BLaER1 treated with 17β-estradiol and CSF1 and Interleukin-3, amounts not matched to agents 10 nM and 100 nM (cell line): ENCODE measurements at regions not wholly inside any gene's neighbourhood (a gene's known extent, or its start where the extent isn't known, plus 50 kb on each side); places are given as distances from the start of the nearest gene placed in this dataset.
A peak's percentile ranks its signal among the peaks of the same experiment; 100 is the strongest.

Experiments used
- H3K27ac ChIP-seq, 11 experiments: shearing (Covaris generic); formaldehyde crosslinking; 2 replicates each; pipeline ENCODE4 v1.8.1; 2022
- H3K27me3 ChIP-seq, 11 experiments: shearing (Covaris generic); formaldehyde crosslinking; 2 replicates each; pipeline ENCODE4 v1.8.1; 2022
- H3K36me3 ChIP-seq, 11 experiments: shearing (Covaris generic); formaldehyde crosslinking; 2 replicates each; pipeline ENCODE4 v1.8.1; 2022
- H3K4me1 ChIP-seq, 10 experiments: shearing (Covaris generic); formaldehyde crosslinking; 2 replicates each; pipeline ENCODE4 v1.8.1; 2022
- H3K4me2 ChIP-seq, 11 experiments: shearing (Covaris generic); formaldehyde crosslinking; 2 replicates each; pipeline ENCODE4 v1.8.1; 2022
- H3K4me3 ChIP-seq, 10 experiments: shearing (Covaris generic); formaldehyde crosslinking; 2 replicates each; pipeline ENCODE4 v1.8.1; 2022
- H3K9ac ChIP-seq, 11 experiments: shearing (Covaris generic); formaldehyde crosslinking; 2 replicates each; pipeline ENCODE4 v1.8.1; 2022
- H3K9me3 ChIP-seq, 11 experiments: shearing (Covaris generic); formaldehyde crosslinking; replicated peaks in 1 of 11; 2 replicates each; pipeline ENCODE4 v1.8.1; 2022
- H4K20me1 ChIP-seq, 11 experiments: shearing (Covaris generic); formaldehyde crosslinking; 2 replicates each; pipeline ENCODE4 v1.8.1; 2022
- Cebpa-rat ChIP-seq, 11 experiments: shearing (Covaris generic); IDR thresholded peaks; 2 replicates each; pipeline ENCODE4 v1.8.1; 2022

- H3K4me3 ChIP-seq = no peak overlapping the region
- H3K9me3 ChIP-seq = peaks cover 0 to 14% (median 8%) of the 10 kb centered on the region in 11 experiments; a peak in 17 of 22 replicates
- H3K36me3 ChIP-seq = no peaks in the 10 kb centered on the region
- no peak overlapping the region for H3K4me2 ChIP-seq
- H4K20me1 ChIP-seq = no peaks in the 10 kb centered on the region
- H3K4me1 ChIP-seq = peaks cover 0 to 7% (median 0%) of the 10 kb centered on the region in 10 experiments; a peak in 4 of 20 replicates
- H3K9ac ChIP-seq = no peak overlapping the region
- no peak for TF ChIP-seq Cebpa-rat (IDR thresholded peaks at IDR 0.05)
- no peak overlapping the region for H3K27ac ChIP-seq
- no peaks in the 10 kb centered on the region for H3K27me3 ChIP-seq
These were observed 99.9 kb upstream of the RAPGEF2 start for GRCh38 chr4:159002950-159003349.

- TF ChIP-seq Cebpa-rat (IDR thresholded peaks at IDR 0.05) = no peak
These were observed 99.2 kb upstream of the RAPGEF2 start for GRCh38 chr4:159003420-159004253.

GRCh38 chr4:159006202-159006601 is 96.7 kb upstream of the RAPGEF2 start:
- Histone ChIP-seq H3K4me3 (no peak overlapping the region), H3K4me1 (peaks cover 0 to 8% (median 7%) of the 10 kb centered on the region in 10 experiments; a peak in 11 of 20 replicates), H3K9ac (no peak overlapping the region), H3K4me2 (no peak overlapping the region), H3K9me3 (peaks cover 0 to 14% (median 8%) of the 10 kb centered on the region in 11 experiments; a peak in 17 of 22 replicates), H3K27ac (no peak overlapping the region), H4K20me1 (no peaks in the 10 kb centered on the region), H3K36me3 (no peaks in the 10 kb centered on the region), H3K27me3 (no peaks in the 10 kb centered on the region)
- TF ChIP-seq Cebpa-rat (IDR thresholded peaks at IDR 0.05) = no peak

More at GRCh38 chr4:159003420-159004253, 99.2 kb upstream of the RAPGEF2 start:
- H3K4me1 ChIP-seq = peaks cover 0 to 7% (median 0%) of the 10 kb centered on the region in 10 experiments; a peak in 4 of 20 replicates
- no peak overlapping the region; a peak in 1 of 22 replicates for H3K4me2 ChIP-seq
- H3K9me3 ChIP-seq = peaks cover 0 to 14% (median 8%) of the 10 kb centered on the region in 11 experiments; a peak in 17 of 22 replicates
- no peaks in the 10 kb centered on the region for H3K27me3 ChIP-seq
- no peaks in the 10 kb centered on the region for H3K36me3 ChIP-seq
- no peak overlapping the region for H3K27ac ChIP-seq
- H4K20me1 ChIP-seq = no peaks in the 10 kb centered on the region
- no peak overlapping the region for H3K9ac ChIP-seq
- no peak overlapping the region for H3K4me3 ChIP-seq

GRCh38 chr4:159008671-159009070 is 94.2 kb upstream of the RAPGEF2 start:
- Histone ChIP-seq H3K36me3 (no peaks in the 10 kb centered on the region), H3K4me2 (no peak overlapping the region), H3K9ac (no peak overlapping the region), H3K27ac (no peak overlapping the region), H3K27me3 (no peaks in the 10 kb centered on the region), H3K9me3 (peaks cover 0 to 8% (median 0%) of the 10 kb centered on the region in 11 experiments; a peak in 2 of 22 replicates), H3K4me1 (peaks cover 0 to 8% (median 4%) of the 10 kb centered on the region in 10 experiments; a peak in 11 of 20 replicates), H3K4me3 (no peak overlapping the region), H4K20me1 (no peaks in the 10 kb centered on the region)
- TF ChIP-seq Cebpa-rat (IDR thresholded peaks at IDR 0.05) = no peak

- no peak for TF ChIP-seq Cebpa-rat (IDR thresholded peaks at IDR 0.05)
- H3K4me3 ChIP-seq = no peak overlapping the region
- peaks cover 0 to 8% (median 2%) of the 10 kb centered on the region in 10 experiments; a peak in 7 of 20 replicates for H3K4me1 ChIP-seq
- no peaks in the 10 kb centered on the region for H4K20me1 ChIP-seq
- H3K27ac ChIP-seq = no peak overlapping the region
- H3K4me2 ChIP-seq = no peak overlapping the region
- H3K36me3 ChIP-seq = no peaks in the 10 kb centered on the region
- H3K9ac ChIP-seq = no peak overlapping the region
- no peaks in the 10 kb centered on the region for H3K27me3 ChIP-seq
- peaks cover 0 to 8% (median 0%) of the 10 kb centered on the region in 11 experiments; a peak in 2 of 22 replicates for H3K9me3 ChIP-seq
These were observed 93.4 kb upstream of the RAPGEF2 start for GRCh38 chr4:159009521-159009920.

- H3K27ac ChIP-seq = no peak overlapping the region
- no peaks in the 10 kb centered on the region for H4K20me1 ChIP-seq
- H3K4me2 ChIP-seq = peak overlapping the region in 6 of 11 experiments; percentile 0 to 22 (median 13); a peak in 4 of 22 replicates
- H3K9ac ChIP-seq = no peak overlapping the region
- peaks cover 0 to 8% (median 2%) of the 10 kb centered on the region in 10 experiments; a peak in 7 of 20 replicates for H3K4me1 ChIP-seq
- peaks cover 0 to 8% (median 0%) of the 10 kb centered on the region in 11 experiments; a peak in 2 of 22 replicates for H3K9me3 ChIP-seq
- H3K27me3 ChIP-seq = no peaks in the 10 kb centered on the region
- no peak overlapping the region for H3K4me3 ChIP-seq
- no peak for TF ChIP-seq Cebpa-rat (IDR thresholded peaks at IDR 0.05)
- no peaks in the 10 kb centered on the region for H3K36me3 ChIP-seq
These were observed 92.8 kb upstream of the RAPGEF2 start for GRCh38 chr4:159010100-159010499.

- Histone ChIP-seq H3K36me3 (no peaks in the 10 kb centered on the region), H3K4me2 (peak overlapping the region in 6 of 11 experiments; percentile 0 to 22 (median 13); a peak in 4 of 22 replicates), H3K4me1 (peaks cover 0 to 11% (median 3%) of the 10 kb centered on the region in 10 experiments; a peak in 16 of 20 replicates), H3K9ac (no peak overlapping the region), H3K4me3 (no peak overlapping the region), H3K27ac (no peak overlapping the region), H4K20me1 (no peaks in the 10 kb centered on the region), H3K27me3 (no peaks in the 10 kb centered on the region), H3K9me3 (peaks cover 0 to 8% (median 0%) of the 10 kb centered on the region in 11 experiments; a peak in 2 of 22 replicates)
- peak in 1 of 11 experiments; percentile 34; a peak in 1 of 22 replicates for TF ChIP-seq Cebpa-rat (IDR thresholded peaks at IDR 0.05)
These were observed 92.2 kb upstream of the RAPGEF2 start for GRCh38 chr4:159010563-159011260.

- no peak overlapping the region for H3K27ac ChIP-seq
- peaks cover 12 to 28% (median 19%) of the 10 kb centered on the region in 10 experiments for H3K4me1 ChIP-seq
- no peaks in the 10 kb centered on the region for H3K36me3 ChIP-seq
- H3K9me3 ChIP-seq = 0 out of 22 replicates have a peak, but pooled peaks cover 0 to 4% (median 0%) of the 10 kb centered on the region in 11 experiments
- H3K4me2 ChIP-seq = no peak overlapping the region
- no peak overlapping the region for H3K9ac ChIP-seq
- no peaks in the 10 kb centered on the region for H3K27me3 ChIP-seq
- H3K4me3 ChIP-seq = no peak overlapping the region
- H4K20me1 ChIP-seq = 0 out of 22 replicates have a peak, but pooled peaks cover 0 to 4% (median 0%) of the 10 kb centered on the region in 11 experiments
- no peak for TF ChIP-seq Cebpa-rat (IDR thresholded peaks at IDR 0.05)
These were observed 90.5 kb upstream of the RAPGEF2 start for GRCh38 chr4:159012381-159012780.

- H3K27me3 ChIP-seq = no peaks in the 10 kb centered on the region
- H3K9ac ChIP-seq = no peak overlapping the region
- no peak overlapping the region for H3K4me2 ChIP-seq
- H3K9me3 ChIP-seq = no peaks in the 10 kb centered on the region
- no peak for TF ChIP-seq Cebpa-rat (IDR thresholded peaks at IDR 0.05)
- no peak overlapping the region for H3K4me3 ChIP-seq
- peaks cover 25 to 41% (median 33%) of the 10 kb centered on the region in 10 experiments for H3K4me1 ChIP-seq
- 0 out of 22 replicates have a peak, but pooled peaks cover 0 to 4% (median 0%) of the 10 kb centered on the region in 11 experiments for H4K20me1 ChIP-seq
- no peaks in the 10 kb centered on the region for H3K36me3 ChIP-seq
- H3K27ac ChIP-seq = no peak overlapping the region
These were observed 89.2 kb upstream of the RAPGEF2 start for GRCh38 chr4:159013692-159014091.
